ENCODE measurements at regions not wholly inside any gene's neighbourhood (a gene's known extent, or its start where the extent isn't known, plus 50 kb on each side); places are given as distances from the start of the nearest gene placed in this dataset.

GRCh38 chrX:39397561-39398199, 596.4 kb downstream of the MID1IP1 start:
- Histone ChIP-seq H3K27me3 (ENCODE audit: insufficient read depth, low read length) (no peaks in the 10 kb centered on the region), H3K4me3 (ENCODE audit: low read depth, low read length) (no peak overlapping the region), H3K4me1 (ENCODE audit: control insufficient read depth, insufficient read depth, low read length, unreplicated experiment) (no peaks in the 10 kb centered on the region), H2AFZ (ENCODE audit: low read length, unreplicated experiment) (no peak overlapping the region), H3K36me3 (ENCODE audit: insufficient read depth, low read length) (no peaks in the 10 kb centered on the region), H3K79me2 (ENCODE audit: control insufficient read depth, insufficient read depth, low read length, unreplicated experiment) (no peaks in the 10 kb centered on the region), H3K27ac (ENCODE audit: low read depth, low read length) (no peak overlapping the region)

- Histone ChIP-seq H3K4me3 (ENCODE audit: low read depth, low read length) (no peak overlapping the region), H3K4me1 (ENCODE audit: control insufficient read depth, insufficient read depth, low read length, unreplicated experiment) (no peaks in the 10 kb centered on the region)
These were observed 597.1 kb downstream of the MID1IP1 start for GRCh38 chrX:39398215-39398962.

GRCh38 chrX:39398963-39399261, 597.7 kb downstream of the MID1IP1 start:
- no peaks in the 10 kb centered on the region for H3K4me1 ChIP-seq (ENCODE audit: control insufficient read depth, insufficient read depth, low read length, unreplicated experiment)
- H3K27ac ChIP-seq (ENCODE audit: low read depth, low read length) = no peak overlapping the region
- no peaks in the 10 kb centered on the region for H3K36me3 ChIP-seq (ENCODE audit: insufficient read depth, low read length)
- H2AFZ ChIP-seq (ENCODE audit: low read length, unreplicated experiment) = no peak overlapping the region
- no peak overlapping the region for H3K4me3 ChIP-seq (ENCODE audit: low read depth, low read length)
- no peaks in the 10 kb centered on the region for H3K27me3 ChIP-seq (ENCODE audit: insufficient read depth, low read length)
- H3K79me2 ChIP-seq (ENCODE audit: control insufficient read depth, insufficient read depth, low read length, unreplicated experiment) = no peaks in the 10 kb centered on the region

More at GRCh38 chrX:39398215-39398962, 597.1 kb downstream of the MID1IP1 start:
- Histone ChIP-seq H3K36me3 (ENCODE audit: insufficient read depth, low read length) (no peaks in the 10 kb centered on the region), H3K27ac (ENCODE audit: low read depth, low read length) (no peak overlapping the region), H3K79me2 (ENCODE audit: control insufficient read depth, insufficient read depth, low read length, unreplicated experiment) (no peaks in the 10 kb centered on the region), H3K27me3 (ENCODE audit: insufficient read depth, low read length) (no peaks in the 10 kb centered on the region), H2AFZ (ENCODE audit: low read length, unreplicated experiment) (no peak overlapping the region)

- Histone ChIP-seq H3K4me3 (ENCODE audit: low read depth, low read length) (no peak overlapping the region), H3K27ac (ENCODE audit: low read depth, low read length) (no peak overlapping the region), H3K79me2 (ENCODE audit: control insufficient read depth, insufficient read depth, low read length, unreplicated experiment) (no peaks in the 10 kb centered on the region), H3K4me1 (ENCODE audit: control insufficient read depth, insufficient read depth, low read length, unreplicated experiment) (no peaks in the 10 kb centered on the region), H3K27me3 (ENCODE audit: insufficient read depth, low read length) (no peaks in the 10 kb centered on the region), H2AFZ (ENCODE audit: low read length, unreplicated experiment) (no peak overlapping the region), H3K36me3 (ENCODE audit: insufficient read depth, low read length) (no peaks in the 10 kb centered on the region)
These were observed 598.1 kb downstream of the MID1IP1 start for GRCh38 chrX:39399387-39399786.

- Histone ChIP-seq H3K27ac (ENCODE audit: low read depth, low read length) (no peak overlapping the region), H2AFZ (ENCODE audit: low read length, unreplicated experiment) (no peak overlapping the region), H3K36me3 (ENCODE audit: insufficient read depth, low read length) (no peaks in the 10 kb centered on the region), H3K27me3 (ENCODE audit: insufficient read depth, low read length) (no peaks in the 10 kb centered on the region), H3K4me1 (ENCODE audit: control insufficient read depth, insufficient read depth, low read length, unreplicated experiment) (no peaks in the 10 kb centered on the region), H3K79me2 (ENCODE audit: control insufficient read depth, insufficient read depth, low read length, unreplicated experiment) (no peaks in the 10 kb centered on the region), H3K4me3 (ENCODE audit: low read depth, low read length) (no peak overlapping the region)
These were observed 600.3 kb downstream of the MID1IP1 start for GRCh38 chrX:39401483-39402110.

- Histone ChIP-seq H3K36me3 (ENCODE audit: insufficient read depth, low read length) (no peaks in the 10 kb centered on the region), H3K79me2 (ENCODE audit: control insufficient read depth, insufficient read depth, low read length, unreplicated experiment) (no peaks in the 10 kb centered on the region), H3K4me1 (ENCODE audit: control insufficient read depth, insufficient read depth, low read length, unreplicated experiment) (no peaks in the 10 kb centered on the region), H2AFZ (ENCODE audit: low read length, unreplicated experiment) (no peak overlapping the region), H3K4me3 (ENCODE audit: low read depth, low read length) (no peak overlapping the region), H3K27ac (ENCODE audit: low read depth, low read length) (no peak overlapping the region), H3K27me3 (ENCODE audit: insufficient read depth, low read length) (no peaks in the 10 kb centered on the region)
These were observed 600.9 kb downstream of the MID1IP1 start for GRCh38 chrX:39402158-39402557.

- no peak overlapping the region for H3K27ac ChIP-seq (ENCODE audit: low read depth, low read length)
- no peaks in the 10 kb centered on the region for H3K36me3 ChIP-seq (ENCODE audit: insufficient read depth, low read length)
- no peak overlapping the region for H2AFZ ChIP-seq (ENCODE audit: low read length, unreplicated experiment)
- H3K79me2 ChIP-seq (ENCODE audit: control insufficient read depth, insufficient read depth, low read length, unreplicated experiment) = no peaks in the 10 kb centered on the region
- no peaks in the 10 kb centered on the region for H3K4me1 ChIP-seq (ENCODE audit: control insufficient read depth, insufficient read depth, low read length, unreplicated experiment)
- H3K4me3 ChIP-seq (ENCODE audit: low read depth, low read length) = no peak overlapping the region
- H3K27me3 ChIP-seq (ENCODE audit: insufficient read depth, low read length) = no peaks in the 10 kb centered on the region
These were observed 605.5 kb downstream of the MID1IP1 start for GRCh38 chrX:39406799-39407198.

GRCh38 chrX:39409246-39409917, 608.1 kb downstream of the MID1IP1 start:
- Histone ChIP-seq H3K79me2 (ENCODE audit: control insufficient read depth, insufficient read depth, low read length, unreplicated experiment) (no peaks in the 10 kb centered on the region), H3K36me3 (ENCODE audit: insufficient read depth, low read length) (no peaks in the 10 kb centered on the region), H3K4me1 (ENCODE audit: control insufficient read depth, insufficient read depth, low read length, unreplicated experiment) (no peaks in the 10 kb centered on the region), H2AFZ (ENCODE audit: low read length, unreplicated experiment) (no peak overlapping the region), H3K4me3 (ENCODE audit: low read depth, low read length) (no peak overlapping the region), H3K27me3 (ENCODE audit: insufficient read depth, low read length) (no peaks in the 10 kb centered on the region), H3K27ac (ENCODE audit: low read depth, low read length) (no peak overlapping the region)

GRCh38 chrX:39414290-39414854, 613.1 kb downstream of the MID1IP1 start:
- H3K4me3 ChIP-seq (ENCODE audit: low read depth, low read length) = no peak overlapping the region
- H3K4me1 ChIP-seq (ENCODE audit: control insufficient read depth, insufficient read depth, low read length, unreplicated experiment) = no peaks in the 10 kb centered on the region
- no peaks in the 10 kb centered on the region for H3K79me2 ChIP-seq (ENCODE audit: control insufficient read depth, insufficient read depth, low read length, unreplicated experiment)
- no peaks in the 10 kb centered on the region for H3K27me3 ChIP-seq (ENCODE audit: insufficient read depth, low read length)
- H3K36me3 ChIP-seq (ENCODE audit: insufficient read depth, low read length) = no peaks in the 10 kb centered on the region
- no peak overlapping the region for H2AFZ ChIP-seq (ENCODE audit: low read length, unreplicated experiment)
- no peak overlapping the region for H3K27ac ChIP-seq (ENCODE audit: low read depth, low read length)

GRCh38 chrX:39416547-39417260, 615.4 kb downstream of the MID1IP1 start:
- Histone ChIP-seq H3K4me1 (ENCODE audit: control insufficient read depth, insufficient read depth, low read length, unreplicated experiment) (no peaks in the 10 kb centered on the region), H3K79me2 (ENCODE audit: control insufficient read depth, insufficient read depth, low read length, unreplicated experiment) (no peaks in the 10 kb centered on the region), H3K27ac (ENCODE audit: low read depth, low read length) (no peak overlapping the region), H2AFZ (ENCODE audit: low read length, unreplicated experiment) (no peak overlapping the region), H3K36me3 (ENCODE audit: insufficient read depth, low read length) (no peaks in the 10 kb centered on the region), H3K27me3 (ENCODE audit: insufficient read depth, low read length) (no peaks in the 10 kb centered on the region), H3K4me3 (ENCODE audit: low read depth, low read length) (no peak overlapping the region)
